ENCODE measurements at regions not wholly inside any gene's neighbourhood (a gene's known extent, or its start where the extent isn't known, plus 50 kb on each side); places are given as distances from the start of the nearest gene placed in this dataset.
"Not testable (repeated sequence)": the region's sequence is repeated elsewhere in the genome, so short reads cannot be mapped to it uniquely, and the experiment has no call there.

DNA sequence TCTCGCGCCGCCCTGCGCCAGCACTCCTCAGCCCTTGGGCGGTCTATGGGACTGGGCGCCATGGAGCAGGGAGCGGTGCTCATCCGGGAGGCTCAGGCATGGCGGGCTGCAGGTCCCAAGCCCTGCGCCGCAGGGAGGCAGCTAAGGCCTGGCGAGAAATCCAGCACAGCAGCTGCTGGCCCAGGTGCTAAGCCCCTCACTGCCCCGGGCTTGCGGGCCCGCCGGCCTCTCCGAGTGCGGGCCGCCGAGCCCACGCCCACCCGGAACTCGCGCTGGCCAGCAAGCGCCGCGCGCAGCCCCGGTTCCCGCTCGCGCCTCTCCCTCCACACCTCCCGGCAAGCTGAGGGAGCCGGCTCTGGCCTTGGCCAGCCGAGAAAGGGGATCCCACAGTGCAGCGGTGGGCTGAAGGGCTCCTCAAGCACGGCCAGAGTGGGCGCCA, 1517.2 kb downstream of the GRIK2 start:
- H3K9me2 ChIP-seq; H3K27me3 ChIP-seq (ENCODE audit: insufficient read depth); H3K4me3 ChIP-seq (ENCODE audit: low read depth in 2 of 2, low read length in 1 of 2); H2AFZ ChIP-seq (ENCODE audit: low read depth); CTCF ChIA-PET; H3K27ac ChIP-seq (ENCODE audit: low read depth in 2 of 2, low read length in 1 of 2); H4K20me1 ChIP-seq (ENCODE audit: insufficient read depth); H3K4me2 ChIP-seq; H3K9me3 ChIP-seq; DNase-seq; H3K79me2 ChIP-seq (ENCODE audit: insufficient read depth); H3K4me1 ChIP-seq (ENCODE audit: control insufficient read depth in 1 of 2, insufficient read depth in 2 of 2, low read depth in 1 of 2, low read length in 1 of 2); POLR2A ChIA-PET; H3K9ac ChIP-seq; H3F3A ChIP-seq (replicated peaks; ENCODE audit: insufficient read depth); H3K36me3 ChIP-seq (replicated peaks in 1 of 2; ENCODE audit: control insufficient read depth in 1 of 2, insufficient read depth in 2 of 2, low read length in 1 of 2): not testable (repeated sequence)
- WGBS (ENCODE audit: low lambda C conversion rate) = 89% methylated on average over 30 of the region's 38 CpGs

GRCh38 chr6:102907181-102907580, 1513.7 kb downstream of the GRIK2 start:
- Histone ChIP-seq H3K4me2 (no peak overlapping the region), H3K4me1 (ENCODE audit: control insufficient read depth in 1 of 2, insufficient read depth in 2 of 2, low read depth in 1 of 2, low read length in 1 of 2) (no peaks in the 10 kb centered on the region), H3K4me3 (ENCODE audit: low read depth in 2 of 2, low read length in 1 of 2) (no peak overlapping the region), H3K9ac (no peak overlapping the region), H4K20me1 (ENCODE audit: insufficient read depth) (no peaks in the 10 kb centered on the region), H2AFZ (ENCODE audit: low read depth) (no peak overlapping the region), H3K79me2 (ENCODE audit: insufficient read depth) (no peaks in the 10 kb centered on the region), H3K27ac (ENCODE audit: low read depth in 2 of 2, low read length in 1 of 2) (no peak overlapping the region), H3F3A (replicated peaks; ENCODE audit: insufficient read depth) (no peaks in the 10 kb centered on the region), H3K27me3 (ENCODE audit: insufficient read depth) (no peaks in the 10 kb centered on the region), H3K9me3 (no peaks in the 10 kb centered on the region), H3K9me2 (no peaks in the 10 kb centered on the region), H3K36me3 (replicated peaks in 1 of 2; ENCODE audit: control insufficient read depth in 1 of 2, insufficient read depth in 2 of 2, low read length in 1 of 2) (no peaks in the 10 kb centered on the region)
- 41% methylated on average over 6 of the region's 6 CpGs for WGBS (ENCODE audit: low lambda C conversion rate)
- CTCF ChIA-PET = no interaction called here
- POLR2A ChIA-PET = no interaction called here
- no peak for TF ChIP-seq TEAD4 (IDR thresholded peaks at IDR 0.05; ENCODE audit: borderline replicate concordance, insufficient read depth)
- no peak for TF ChIP-seq GABPA (IDR thresholded peaks at IDR 0.05; ENCODE audit: low read depth)
- TF ChIP-seq EZH2phosphoT487 (IDR thresholded peaks at IDR 0.05; ENCODE audit: borderline replicate concordance, low read depth) = no peak
- no peak for TF ChIP-seq MXI1 (IDR thresholded peaks at IDR 0.05; ENCODE audit: low read depth, low read length)
- no peak for TF ChIP-seq FOXJ3 (CRISPR knock-in tag; IDR thresholded peaks at IDR 0.05)
- no peak for TF ChIP-seq CHD2 (IDR thresholded peaks at IDR 0.05; ENCODE audit: low read length, partially characterized antibody)
- TF ChIP-seq, protein P1, sequence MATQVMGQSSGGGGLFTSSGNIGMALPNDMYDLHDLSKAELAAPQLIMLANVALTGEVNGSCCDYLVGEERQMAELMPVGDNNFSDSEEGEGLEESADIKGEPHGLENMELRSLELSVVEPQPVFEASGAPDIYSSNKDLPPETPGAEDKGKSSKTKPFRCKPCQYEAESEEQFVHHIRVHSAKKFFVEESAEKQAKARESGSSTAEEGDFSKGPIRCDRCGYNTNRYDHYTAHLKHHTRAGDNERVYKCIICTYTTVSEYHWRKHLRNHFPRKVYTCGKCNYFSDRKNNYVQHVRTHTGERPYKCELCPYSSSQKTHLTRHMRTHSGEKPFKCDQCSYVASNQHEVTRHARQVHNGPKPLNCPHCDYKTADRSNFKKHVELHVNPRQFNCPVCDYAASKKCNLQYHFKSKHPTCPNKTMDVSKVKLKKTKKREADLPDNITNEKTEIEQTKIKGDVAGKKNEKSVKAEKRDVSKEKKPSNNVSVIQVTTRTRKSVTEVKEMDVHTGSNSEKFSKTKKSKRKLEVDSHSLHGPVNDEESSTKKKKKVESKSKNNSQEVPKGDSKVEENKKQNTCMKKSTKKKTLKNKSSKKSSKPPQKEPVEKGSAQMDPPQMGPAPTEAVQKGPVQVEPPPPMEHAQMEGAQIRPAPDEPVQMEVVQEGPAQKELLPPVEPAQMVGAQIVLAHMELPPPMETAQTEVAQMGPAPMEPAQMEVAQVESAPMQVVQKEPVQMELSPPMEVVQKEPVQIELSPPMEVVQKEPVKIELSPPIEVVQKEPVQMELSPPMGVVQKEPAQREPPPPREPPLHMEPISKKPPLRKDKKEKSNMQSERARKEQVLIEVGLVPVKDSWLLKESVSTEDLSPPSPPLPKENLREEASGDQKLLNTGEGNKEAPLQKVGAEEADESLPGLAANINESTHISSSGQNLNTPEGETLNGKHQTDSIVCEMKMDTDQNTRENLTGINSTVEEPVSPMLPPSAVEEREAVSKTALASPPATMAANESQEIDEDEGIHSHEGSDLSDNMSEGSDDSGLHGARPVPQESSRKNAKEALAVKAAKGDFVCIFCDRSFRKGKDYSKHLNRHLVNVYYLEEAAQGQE (IDR thresholded peaks at IDR 0.05; ENCODE audit: low read depth, low read length) = no peak
- TF ChIP-seq NRF1 (IDR thresholded peaks at IDR 0.05; ENCODE audit: low read depth, low read length) = no peak
- no peak for TF ChIP-seq POLR2AphosphoS5 (IDR thresholded peaks at IDR 0.05; ENCODE audit: low read depth, low read length)
- no peak for TF ChIP-seq RFX5 (IDR thresholded peaks at IDR 0.05; ENCODE audit: low read length)
- TF ChIP-seq RCOR1 (IDR thresholded peaks at IDR 0.05; ENCODE audit: low read length) = no peak
- no peak for TF ChIP-seq PBX3 (IDR thresholded peaks at IDR 0.05)
- no peak for TF ChIP-seq MEF2A (IDR thresholded peaks at IDR 0.05; ENCODE audit: borderline replicate concordance, low read depth)
- TF ChIP-seq IRF3 (IDR thresholded peaks at IDR 0.05; ENCODE audit: low read depth, low read length) = no peak
- no peak for DNase-seq
